WTC11 (cell line): ENCODE measurements at regions not wholly inside any gene's neighbourhood (a gene's known extent, or its start where the extent isn't known, plus 50 kb on each side); places are given as distances from the start of the nearest gene placed in this dataset.

Source experiments
- ATAC-seq: fragments of 200-7000 bp; cut with Tn5 transposase; 2 replicates; pipeline ENCODE4 v1.10.0; 2021; ENCODE audit warnings: mild to moderate bottlenecking, moderate library complexity
- CTCF ChIA-PET: fragments of 300-600 bp; sonication (Branson Sonifier 250); formaldehyde crosslinking; loops from one replicate; lab custom pipeline; 2021; ENCODE audit warnings: antibody characterized with exemption; lab: Charles Lee
- POLR2A ChIA-PET: fragments of 350-600 bp; sonication (Branson Sonifier 250); formaldehyde crosslinking; loops from one replicate; lab custom pipeline; 2021; ENCODE audit warnings: antibody characterized with exemption; lab: Charles Lee
- DNase-seq: peaks from one replicate; pipeline ENCODE4 v3.0.0; 2021; ENCODE audit warnings: low spot score
- H3K27ac Mint-ChIP-seq: 2 replicates; pipeline ENCODE4 v1.8.0; 2021; ENCODE audit warnings: mixed read lengths
- H3K27me3 Mint-ChIP-seq: 2 replicates; pipeline ENCODE4 v1.8.0; 2021; ENCODE audit warnings: low read depth, mild to moderate bottlenecking, moderate library complexity, mixed read lengths
- H3K36me3 Mint-ChIP-seq: 2 replicates; pipeline ENCODE4 v1.8.0; 2021; ENCODE audit warnings: mixed read lengths
- H3K4me1 Mint-ChIP-seq: 2 replicates; pipeline ENCODE4 v1.8.0; 2022; ENCODE audit warnings: mixed read lengths
- H3K4me3 Mint-ChIP-seq: 2 replicates; pipeline ENCODE4 v1.8.0; 2021; ENCODE audit warnings: mild to moderate bottlenecking, moderate library complexity, mixed read lengths
- H3K9me3 Mint-ChIP-seq: 2 replicates; pipeline ENCODE4 v1.8.0; 2021; ENCODE audit warnings: mixed read lengths
- AFF4 ChIP-seq: sonication (generic); formaldehyde crosslinking; IDR thresholded peaks from 2 replicates; pipeline ENCODE4 v1.8.1; 2023; ENCODE audit warnings: mild to moderate bottlenecking, missing genetic modification reagents, borderline replicate concordance
- ATF1 ChIP-seq: sonication (generic); formaldehyde crosslinking; IDR thresholded peaks from 2 replicates; pipeline ENCODE4 v1.8.1; 2023; ENCODE audit warnings: mild to moderate bottlenecking, moderate library complexity, missing genetic modification reagents
- ATF3 ChIP-seq: sonication (generic); formaldehyde crosslinking; conservative IDR thresholded peaks from 2 replicates; pipeline ENCODE4 v1.8.1; 2022; ENCODE audit warnings: mild to moderate bottlenecking, missing genetic modification reagents
- ATF6 ChIP-seq: sonication (generic); formaldehyde crosslinking; IDR thresholded peaks from 2 replicates; pipeline ENCODE4 v1.8.1; 2023; ENCODE audit warnings: mild to moderate bottlenecking, missing genetic modification reagents
- CTCF ChIP-seq: fragments of 200-600 bp; IDR thresholded peaks from 2 replicates; pipeline ENCODE4 v1.8.0; 2022; ENCODE audit warnings: antibody characterized with exemption
- ERG ChIP-seq: fragments of 250-450 bp; sonication (Bioruptor Pico); IDR thresholded peaks from 2 replicates; pipeline ENCODE4 v1.8.0; 2021; ENCODE audit warnings: mild to moderate bottlenecking
- GABPB1 ChIP-seq: sonication (generic); formaldehyde crosslinking; IDR thresholded peaks from 2 replicates; pipeline ENCODE4 v1.8.1; 2023; ENCODE audit warnings: mild to moderate bottlenecking, missing genetic modification reagents
- IRF2 ChIP-seq: sonication (generic); formaldehyde crosslinking; IDR thresholded peaks from 2 replicates; pipeline ENCODE4 v1.8.0; 2022; ENCODE audit warnings: low read depth, missing genetic modification reagents, borderline replicate concordance
- MXD4 ChIP-seq: fragments of 250-450 bp; sonication (Bioruptor Pico); IDR thresholded peaks from 2 replicates; pipeline ENCODE4 v1.8.0; 2021; ENCODE audit warnings: mild to moderate bottlenecking, moderate library complexity, borderline replicate concordance
- NR1H2 ChIP-seq: sonication (generic); formaldehyde crosslinking; IDR thresholded peaks from 2 replicates; pipeline ENCODE4 v1.9.0; 2021; ENCODE audit warnings: mild to moderate bottlenecking, moderate library complexity, missing genetic modification reagents
- TEAD1 ChIP-seq: sonication (generic); formaldehyde crosslinking; IDR thresholded peaks from 2 replicates; pipeline ENCODE4 v1.8.0; 2022; ENCODE audit warnings: mild to moderate bottlenecking, missing genetic modification reagents
- TP53 ChIP-seq: sonication (generic); formaldehyde crosslinking; IDR thresholded peaks from 2 replicates; pipeline ENCODE4 v1.8.1; 2023; ENCODE audit warnings: mild to moderate bottlenecking, missing genetic modification reagents
- ZNF263 ChIP-seq: sonication (generic); formaldehyde crosslinking; IDR thresholded peaks from 2 replicates; pipeline ENCODE4 v1.8.1; 2022; ENCODE audit warnings: low read depth, mild to moderate bottlenecking, moderate library complexity, missing genetic modification reagents
- ZNF423 ChIP-seq: fragments of 250-450 bp; sonication (Bioruptor Pico); IDR thresholded peaks from 2 replicates; pipeline ENCODE4 v2.1.2; 2022; ENCODE audit warnings: mild to moderate bottlenecking, moderate library complexity
- ZNF671 ChIP-seq: fragments of 250-450 bp; sonication (Bioruptor Pico); IDR thresholded peaks from 2 replicates; pipeline ENCODE4 v1.8.0; 2021; ENCODE audit warnings: mild to moderate bottlenecking
- TF ChIP-seq, protein P1 (sequence below): sonication (generic); formaldehyde crosslinking; IDR thresholded peaks from 2 replicates; pipeline ENCODE4 v1.8.0; 2023; ENCODE audit warnings: mild to moderate bottlenecking, missing genetic modification reagents
- TF ChIP-seq, protein P2 (sequence below): sonication (generic); formaldehyde crosslinking; IDR thresholded peaks from 2 replicates; pipeline ENCODE4 v1.8.0; 2022; ENCODE audit warnings: missing genetic modification reagents

GRCh38 chr3:102745881-102746280 lies 311.1 kb downstream of the ZPLD1 start (continued):
- no peak for TF ChIP-seq CTCF
- no peak for TF ChIP-seq TP53 (CRISPR knock-in tag)
- TF ChIP-seq GABPB1 (CRISPR knock-in tag): no peak
- TF ChIP-seq, protein P1, sequence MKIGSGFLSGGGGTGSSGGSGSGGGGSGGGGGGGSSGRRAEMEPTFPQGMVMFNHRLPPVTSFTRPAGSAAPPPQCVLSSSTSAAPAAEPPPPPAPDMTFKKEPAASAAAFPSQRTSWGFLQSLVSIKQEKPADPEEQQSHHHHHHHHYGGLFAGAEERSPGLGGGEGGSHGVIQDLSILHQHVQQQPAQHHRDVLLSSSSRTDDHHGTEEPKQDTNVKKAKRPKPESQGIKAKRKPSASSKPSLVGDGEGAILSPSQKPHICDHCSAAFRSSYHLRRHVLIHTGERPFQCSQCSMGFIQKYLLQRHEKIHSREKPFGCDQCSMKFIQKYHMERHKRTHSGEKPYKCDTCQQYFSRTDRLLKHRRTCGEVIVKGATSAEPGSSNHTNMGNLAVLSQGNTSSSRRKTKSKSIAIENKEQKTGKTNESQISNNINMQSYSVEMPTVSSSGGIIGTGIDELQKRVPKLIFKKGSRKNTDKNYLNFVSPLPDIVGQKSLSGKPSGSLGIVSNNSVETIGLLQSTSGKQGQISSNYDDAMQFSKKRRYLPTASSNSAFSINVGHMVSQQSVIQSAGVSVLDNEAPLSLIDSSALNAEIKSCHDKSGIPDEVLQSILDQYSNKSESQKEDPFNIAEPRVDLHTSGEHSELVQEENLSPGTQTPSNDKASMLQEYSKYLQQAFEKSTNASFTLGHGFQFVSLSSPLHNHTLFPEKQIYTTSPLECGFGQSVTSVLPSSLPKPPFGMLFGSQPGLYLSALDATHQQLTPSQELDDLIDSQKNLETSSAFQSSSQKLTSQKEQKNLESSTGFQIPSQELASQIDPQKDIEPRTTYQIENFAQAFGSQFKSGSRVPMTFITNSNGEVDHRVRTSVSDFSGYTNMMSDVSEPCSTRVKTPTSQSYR (CRISPR knock-in tag): no peak
- TF ChIP-seq, protein P2, sequence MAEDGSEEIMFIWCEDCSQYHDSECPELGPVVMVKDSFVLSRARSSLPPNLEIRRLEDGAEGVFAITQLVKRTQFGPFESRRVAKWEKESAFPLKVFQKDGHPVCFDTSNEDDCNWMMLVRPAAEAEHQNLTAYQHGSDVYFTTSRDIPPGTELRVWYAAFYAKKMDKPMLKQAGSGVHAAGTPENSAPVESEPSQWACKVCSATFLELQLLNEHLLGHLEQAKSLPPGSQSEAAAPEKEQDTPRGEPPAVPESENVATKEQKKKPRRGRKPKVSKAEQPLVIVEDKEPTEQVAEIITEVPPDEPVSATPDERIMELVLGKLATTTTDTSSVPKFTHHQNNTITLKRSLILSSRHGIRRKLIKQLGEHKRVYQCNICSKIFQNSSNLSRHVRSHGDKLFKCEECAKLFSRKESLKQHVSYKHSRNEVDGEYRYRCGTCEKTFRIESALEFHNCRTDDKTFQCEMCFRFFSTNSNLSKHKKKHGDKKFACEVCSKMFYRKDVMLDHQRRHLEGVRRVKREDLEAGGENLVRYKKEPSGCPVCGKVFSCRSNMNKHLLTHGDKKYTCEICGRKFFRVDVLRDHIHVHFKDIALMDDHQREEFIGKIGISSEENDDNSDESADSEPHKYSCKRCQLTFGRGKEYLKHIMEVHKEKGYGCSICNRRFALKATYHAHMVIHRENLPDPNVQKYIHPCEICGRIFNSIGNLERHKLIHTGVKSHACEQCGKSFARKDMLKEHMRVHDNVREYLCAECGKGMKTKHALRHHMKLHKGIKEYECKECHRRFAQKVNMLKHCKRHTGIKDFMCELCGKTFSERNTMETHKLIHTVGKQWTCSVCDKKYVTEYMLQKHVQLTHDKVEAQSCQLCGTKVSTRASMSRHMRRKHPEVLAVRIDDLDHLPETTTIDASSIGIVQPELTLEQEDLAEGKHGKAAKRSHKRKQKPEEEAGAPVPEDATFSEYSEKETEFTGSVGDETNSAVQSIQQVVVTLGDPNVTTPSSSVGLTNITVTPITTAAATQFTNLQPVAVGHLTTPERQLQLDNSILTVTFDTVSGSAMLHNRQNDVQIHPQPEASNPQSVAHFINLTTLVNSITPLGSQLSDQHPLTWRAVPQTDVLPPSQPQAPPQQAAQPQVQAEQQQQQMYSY (CRISPR knock-in tag): no peak
- TF ChIP-seq NR1H2 (CRISPR knock-in tag): no peak
- TF ChIP-seq ATF1: no peak
- no peak for TF ChIP-seq ZNF423 (CRISPR knock-in tag)
- no peak for TF ChIP-seq ERG
- no peak for TF ChIP-seq IRF2
- no peak for TF ChIP-seq ATF3 (CRISPR knock-in tag)

- CTCF ChIA-PET: interaction anchor here (1.1 to 1.4 kb wide), 2 partner anchors 74 to 862 kb away, joined by 3 to 4 read pairs; no protein-coding TSS in a partner anchor
- H3K27me3 Mint-ChIP-seq: no peaks in the 10 kb centered on the region
These were observed 312.8 kb downstream of the ZPLD1 start for GRCh38 chr3:102747611-102748010.

More at GRCh38 chr3:102747611-102748010, 312.8 kb downstream of the ZPLD1 start:
- DNase-seq (no peak), ATAC-seq (no peak)
- no peak for TF ChIP-seq ZNF671 (CRISPR knock-in tag)
- TF ChIP-seq AFF4 (CRISPR knock-in tag): no peak
- TF ChIP-seq ZNF423 (CRISPR knock-in tag): no peak
- no peak for TF ChIP-seq TEAD1
- no peak for TF ChIP-seq ZNF263 (CRISPR knock-in tag)
- TF ChIP-seq ATF6 (CRISPR knock-in tag): no peak
- TF ChIP-seq MXD4 (CRISPR knock-in tag): no peak
- Mint-ChIP-seq H3K9me3 (no peaks in the 10 kb centered on the region), H3K36me3 (no peaks in the 10 kb centered on the region), H3K27ac (no peak overlapping the region), H3K4me1 (peaks cover 40% of the 10 kb centered on the region), H3K4me3 (no peak overlapping the region)
- POLR2A ChIA-PET: no interaction called here
